OCI-LY3 (cell line): ENCODE measurements at regions not wholly inside any gene's neighbourhood (a gene's known extent, or its start where the extent isn't known, plus 50 kb on each side); places are given as distances from the start of the nearest gene placed in this dataset.

Experiments
- CTCF ChIP-seq: fragments of 200-600, 300-600 bp; sonication (generic); IDR thresholded peaks from 2 replicates; pipeline ENCODE4 v1.5.1; 2014; ENCODE audit warnings: antibody characterized with exemption, low read length, low read depth
- EZH2phosphoT487 ChIP-seq: fragments of 200-600 bp; shearing (Covaris generic); IDR thresholded peaks from 2 replicates; pipeline ENCODE4 v1.6.1; 2018; ENCODE audit warnings: antibody characterized with exemption, mixed run types, low read depth

- TF ChIP-seq CTCF (no peak), EZH2phosphoT487 (no peak)
Measured at GRCh38 chr13:80094526-80094925, 246.4 kb downstream of the SPRY2 start.
